GM18861 (cell line): ENCODE measurements at regions not wholly inside any gene's neighbourhood (a gene's known extent, or its start where the extent isn't known, plus 50 kb on each side); places are given as distances from the start of the nearest gene placed in this dataset.

ENCODE experiments used
- ATAC-seq: cut with Tn5 transposase; IDR thresholded peaks from one replicate; pipeline ENCODE4 v1.9.1; 2021; ENCODE audit not compliant: unreplicated experiment

DNA sequence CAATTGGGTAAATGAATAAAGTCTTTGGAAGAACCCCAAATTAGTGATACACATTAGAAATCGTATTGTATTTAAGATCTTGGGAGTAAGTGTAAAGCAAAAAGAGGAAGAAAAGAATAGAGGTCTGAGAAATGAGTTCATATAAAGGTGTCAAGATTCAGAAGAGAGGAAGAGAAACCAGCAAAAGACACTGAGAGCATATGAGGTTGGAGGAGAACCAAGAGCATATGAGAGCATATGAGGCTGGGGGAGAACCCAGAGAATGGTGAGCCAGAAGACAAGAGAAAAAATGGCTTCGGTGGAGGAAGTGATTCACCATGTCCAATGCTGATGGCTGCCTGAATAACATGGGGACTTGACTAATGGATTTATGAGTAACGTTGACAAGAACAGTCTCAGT, 620.1 kb upstream of the GCFC2 start:
- ATAC-seq: no peak

DNA sequence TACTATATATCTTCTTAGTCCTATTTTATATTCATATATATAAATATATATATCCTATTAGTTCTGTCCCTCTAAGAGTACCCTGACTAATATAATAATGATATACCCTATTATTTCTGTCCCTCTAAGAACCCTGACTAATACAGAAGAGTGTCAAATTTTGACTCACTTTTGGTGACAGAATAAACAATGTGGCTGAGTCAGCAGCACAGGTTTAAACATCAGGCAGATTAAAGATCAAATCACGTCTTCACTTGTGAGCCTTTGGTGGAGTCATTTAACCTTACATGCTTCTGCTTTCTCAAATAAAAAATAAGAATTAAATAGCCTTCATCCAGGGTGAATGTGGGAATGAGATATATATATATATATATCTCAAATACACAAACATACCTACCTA, 615.9 kb upstream of the GCFC2 start:
- no peak for ATAC-seq

DNA sequence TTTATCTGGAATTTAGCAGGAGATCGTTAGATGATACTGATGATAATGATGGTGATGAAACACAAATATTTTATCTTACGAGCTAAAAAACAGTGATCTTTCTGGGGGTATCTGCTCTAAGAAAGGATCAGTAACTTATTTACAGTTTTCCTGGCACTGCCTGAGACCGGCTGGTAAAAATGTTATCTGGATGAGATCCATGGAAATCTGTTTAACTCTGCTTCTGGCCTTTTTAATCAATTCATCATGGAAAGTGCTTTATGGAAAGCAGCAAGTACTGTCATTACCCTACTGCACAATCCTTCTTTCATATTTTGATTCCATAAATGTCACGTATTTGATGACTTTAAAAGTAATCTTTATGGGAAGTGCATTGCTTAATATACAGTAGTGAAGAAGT, 612.7 kb upstream of the GCFC2 start:
- no peak for ATAC-seq

DNA sequence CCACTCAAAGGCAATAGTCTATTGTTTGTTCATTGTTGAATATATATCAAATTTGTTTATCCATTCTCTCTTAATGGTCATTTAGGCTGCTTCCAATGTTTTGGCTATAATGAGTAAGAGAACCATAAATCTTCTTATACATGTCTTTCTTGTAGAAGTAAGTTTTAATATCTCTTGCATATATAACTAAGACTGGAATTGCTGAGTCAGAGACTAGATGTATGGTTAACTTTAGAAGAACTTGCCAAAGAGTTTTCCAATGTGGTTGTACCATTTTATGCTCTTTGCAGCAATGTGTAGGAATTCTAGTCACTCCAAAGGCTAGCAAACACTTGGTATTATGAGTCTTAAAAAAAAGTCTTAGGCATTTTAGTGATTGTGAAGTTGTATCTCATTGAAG, 610.0 kb upstream of the GCFC2 start:
- no peak for ATAC-seq

DNA sequence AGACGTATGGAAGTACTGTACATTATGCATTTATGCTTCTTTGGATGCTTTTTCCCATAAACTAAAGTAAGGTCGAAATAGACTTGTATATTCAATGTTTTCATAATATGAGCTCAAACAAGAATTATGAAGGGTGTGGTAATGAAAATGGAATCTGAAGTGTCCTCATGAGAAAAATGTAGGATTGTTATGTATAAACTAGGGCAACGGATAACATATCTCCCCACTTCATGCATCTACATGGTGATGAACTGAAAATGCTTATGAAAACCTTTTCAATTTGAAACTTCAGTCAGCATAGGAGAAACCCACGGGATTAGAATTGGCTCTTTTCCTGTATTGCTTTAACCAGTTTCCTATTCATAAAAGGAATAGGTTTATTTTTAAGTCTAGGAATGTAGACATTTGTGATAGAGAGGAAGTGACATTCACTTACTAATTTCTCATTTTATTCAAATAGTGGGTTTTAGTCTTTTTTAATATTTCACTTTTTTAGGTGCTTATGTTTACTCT, 608.2 kb upstream of the GCFC2 start:
- ATAC-seq: no peak

DNA sequence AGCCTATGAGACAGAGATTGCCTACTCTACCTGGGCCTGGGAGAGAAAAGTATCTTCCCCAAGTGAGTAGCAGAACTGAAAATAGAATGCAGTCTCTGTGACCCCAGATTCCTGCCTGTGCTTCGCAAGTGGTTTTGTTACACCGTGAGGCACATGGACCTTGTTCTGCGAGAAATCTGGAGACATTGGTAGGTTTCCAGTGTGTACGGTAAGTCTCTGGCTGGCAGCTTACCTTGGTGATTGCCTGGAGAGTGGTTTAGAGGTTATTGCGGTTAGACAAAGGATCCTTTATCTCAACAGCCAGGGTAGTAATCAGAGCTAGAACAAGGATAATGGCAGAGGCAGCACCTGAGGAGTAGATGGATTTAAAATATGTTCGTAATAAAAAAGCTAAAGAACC, 606.0 kb upstream of the GCFC2 start:
- no peak for ATAC-seq

DNA sequence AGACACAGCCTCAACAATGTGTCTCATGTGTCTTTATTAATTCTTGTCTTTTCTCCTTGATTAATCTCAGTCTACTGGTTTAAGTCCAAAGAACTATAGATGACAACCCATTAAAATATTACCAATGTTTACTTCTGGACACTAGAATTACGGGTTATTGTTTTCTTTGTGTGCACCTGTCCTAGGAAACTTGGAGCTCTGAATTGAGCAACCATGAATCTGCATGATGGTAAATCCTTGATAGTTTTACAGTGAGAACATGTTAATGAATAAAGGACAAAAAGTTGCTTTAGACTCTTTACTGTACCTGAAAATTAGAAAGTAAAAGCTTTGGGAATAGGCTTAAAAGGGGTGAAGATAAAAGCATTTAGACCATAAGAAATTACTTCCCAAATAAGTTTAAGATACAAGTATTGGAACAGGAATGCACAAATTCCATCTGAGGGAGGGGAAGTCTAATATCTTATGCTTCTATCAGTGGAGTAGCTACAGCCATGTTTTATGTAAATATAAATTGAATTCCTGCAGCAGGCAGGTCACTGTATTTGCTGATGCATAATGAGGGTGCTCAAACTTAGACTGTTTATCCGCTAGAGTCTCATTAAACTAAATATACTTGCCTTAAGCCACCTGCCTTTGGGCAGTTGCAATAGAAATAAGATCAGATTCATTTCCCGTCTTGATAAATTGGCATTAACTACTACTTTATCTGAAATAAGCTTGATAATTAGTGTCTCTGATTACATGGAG, 603.7 kb upstream of the GCFC2 start:
- no peak for ATAC-seq

DNA sequence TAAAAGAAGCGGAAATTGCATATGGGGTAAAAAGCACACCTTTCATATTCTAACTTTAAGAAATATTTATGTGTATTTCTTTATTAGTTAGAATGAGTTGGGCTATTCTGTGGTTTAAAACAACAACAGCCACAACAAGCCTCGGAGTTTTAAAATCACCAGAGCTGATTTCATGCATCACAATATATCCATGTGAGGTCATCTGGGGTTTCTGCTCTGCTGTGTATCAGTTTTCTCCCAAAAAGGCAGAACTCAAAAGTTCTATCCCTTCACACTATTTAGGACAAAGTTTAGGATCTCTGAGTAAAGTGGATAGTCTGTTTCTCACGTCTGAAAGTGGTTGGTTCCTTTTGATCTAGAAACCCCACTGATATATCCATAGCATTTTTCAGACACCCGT, 601.5 kb upstream of the GCFC2 start:
- no peak for ATAC-seq

DNA sequence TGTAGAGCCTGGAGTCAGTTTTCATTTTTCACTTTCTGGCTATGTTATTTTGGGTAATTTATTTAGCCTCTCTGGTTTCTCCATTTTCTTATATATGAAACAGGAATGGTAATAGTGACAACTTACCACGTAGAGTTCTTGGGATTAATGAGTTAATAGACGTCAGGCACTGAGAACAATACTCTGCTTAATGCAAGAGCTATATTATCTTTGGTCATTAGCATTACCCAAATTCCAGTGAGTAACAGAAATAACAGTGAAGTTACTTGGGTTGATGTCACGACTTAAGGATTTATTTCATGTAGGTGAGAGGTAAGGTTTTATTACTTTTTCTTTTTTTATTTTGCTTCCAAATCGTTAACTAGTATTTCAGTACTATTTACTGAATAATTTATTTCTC, 601.0 kb upstream of the GCFC2 start:
- no peak for ATAC-seq

DNA sequence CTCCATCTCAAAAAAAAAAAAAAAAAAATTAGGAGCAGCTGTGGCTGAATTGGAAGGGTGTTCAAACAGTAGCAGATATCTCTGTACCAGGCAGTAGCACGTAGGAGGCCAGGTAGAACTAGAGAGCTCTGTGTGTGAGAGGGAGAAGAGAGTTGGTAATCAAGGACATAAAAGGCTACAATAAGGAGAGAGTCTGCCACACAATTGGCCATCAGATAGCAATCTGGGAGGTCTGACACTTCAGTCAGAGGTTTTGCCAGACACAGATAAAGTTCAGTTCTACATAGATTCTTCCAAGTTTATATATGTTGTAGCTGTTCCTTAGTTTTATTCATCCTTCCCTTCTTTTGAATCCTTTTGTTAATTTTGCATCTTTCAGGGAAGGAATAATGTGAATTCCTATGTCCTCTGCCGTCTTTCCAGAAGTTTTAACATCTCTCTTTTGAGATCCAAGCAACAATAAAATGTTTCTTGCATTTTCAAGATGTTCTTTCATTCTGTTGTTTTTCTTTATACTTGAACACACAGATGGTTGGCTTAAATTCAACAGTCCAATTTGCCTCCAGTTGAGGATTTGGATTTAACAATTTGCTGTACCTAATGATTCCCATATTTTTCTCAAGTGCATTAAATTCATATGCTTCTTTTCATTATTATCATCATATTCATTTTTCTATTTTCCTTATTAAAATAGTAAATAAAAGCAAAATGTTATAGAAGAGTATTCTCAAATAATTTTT, 600.3 kb upstream of the GCFC2 start:
- no peak for ATAC-seq

DNA sequence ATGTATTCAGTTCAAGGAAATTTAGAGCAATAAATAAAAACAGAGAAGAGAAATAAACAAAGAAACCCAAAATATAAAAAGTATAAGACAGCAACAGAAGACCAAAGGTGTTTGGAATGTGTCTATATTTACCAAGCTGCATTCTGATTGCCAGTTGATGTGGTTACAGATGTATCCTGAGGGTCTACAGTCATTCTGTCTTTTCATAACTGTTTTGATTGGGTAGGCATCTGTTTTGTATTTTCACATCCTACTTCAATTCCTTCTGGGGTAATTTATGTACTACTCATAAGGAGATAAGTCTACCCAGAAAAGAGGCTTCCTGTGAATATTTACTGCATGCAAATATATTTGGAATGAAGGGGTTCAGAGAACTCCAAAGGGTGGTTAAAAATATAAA, 596.8 kb upstream of the GCFC2 start:
- no peak for ATAC-seq

DNA sequence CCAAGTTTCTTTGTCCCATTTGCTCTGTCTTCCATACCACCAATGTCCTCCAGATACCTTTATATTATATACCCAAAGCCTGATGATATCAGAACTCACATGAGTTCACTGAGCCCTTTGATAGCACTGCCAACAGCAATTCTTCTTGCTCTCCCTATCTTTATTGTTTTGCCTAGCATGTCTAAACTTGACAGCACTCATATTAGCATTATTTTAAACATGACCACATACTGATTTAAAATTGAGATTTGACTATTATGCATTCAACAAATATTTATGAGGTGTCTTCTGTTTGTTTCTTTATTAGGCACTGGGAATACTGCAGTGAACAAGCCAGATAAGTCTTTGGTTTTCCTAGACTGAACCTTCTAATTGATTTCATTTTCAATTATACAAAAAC, 587.3 kb upstream of the GCFC2 start:
- ATAC-seq: no peak

DNA sequence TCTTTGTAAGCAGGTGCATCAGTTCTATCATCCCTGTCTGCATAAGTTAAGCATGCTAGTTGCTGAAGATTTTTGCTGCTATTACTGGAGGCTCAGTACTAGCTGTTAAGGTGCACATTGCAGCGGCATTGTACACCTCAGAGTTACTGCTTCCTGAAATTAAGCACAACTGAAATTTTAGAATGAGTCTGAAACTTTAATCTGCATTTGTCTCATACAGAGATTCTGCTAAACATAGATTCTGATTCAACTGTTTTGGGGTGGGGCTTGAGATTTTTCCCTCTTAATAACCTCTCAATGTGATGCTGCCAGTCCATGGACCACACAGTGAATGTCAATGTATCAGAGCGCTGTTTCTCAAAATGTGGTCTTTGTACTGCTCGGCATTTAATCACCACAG, 585.7 kb upstream of the GCFC2 start:
- ATAC-seq: no peak

DNA sequence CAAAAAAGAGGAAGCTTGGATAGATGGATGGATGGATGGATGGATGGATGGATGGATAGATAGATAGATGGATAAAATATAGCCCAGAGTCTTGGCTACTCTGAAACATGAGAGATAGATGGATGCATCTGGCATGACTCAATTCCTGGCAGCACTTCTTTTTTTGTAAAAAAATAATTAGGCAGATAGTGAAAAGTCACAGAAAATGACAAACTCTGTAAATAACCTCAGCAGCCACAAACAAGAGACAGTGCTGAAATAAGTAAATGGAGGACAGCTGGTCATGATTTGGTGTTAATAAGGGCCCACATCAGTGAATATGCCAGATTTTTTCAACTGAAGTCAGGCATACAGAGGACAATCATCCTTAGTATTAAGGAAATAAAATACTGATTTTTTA, 585.0 kb upstream of the GCFC2 start:
- no peak for ATAC-seq

DNA sequence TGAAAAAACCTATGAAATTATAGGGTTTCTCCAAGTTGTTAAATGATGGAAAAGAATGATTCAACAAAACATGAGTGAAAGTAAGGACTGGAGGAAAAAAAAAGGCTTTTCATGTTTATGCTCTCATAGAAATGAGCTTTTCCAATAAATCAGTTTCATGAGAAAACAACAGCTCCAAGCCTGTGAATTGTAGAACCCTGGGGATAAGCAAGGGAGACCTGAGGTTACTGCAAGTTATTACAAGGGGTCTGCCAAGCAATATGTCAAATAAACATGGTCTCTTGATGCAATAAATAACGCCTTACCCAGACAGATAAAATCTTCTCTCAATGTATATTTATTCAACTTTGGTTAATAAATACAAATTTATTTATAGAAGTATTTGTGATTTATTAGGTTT, 577.9 kb upstream of the GCFC2 start:
- no peak for ATAC-seq

DNA sequence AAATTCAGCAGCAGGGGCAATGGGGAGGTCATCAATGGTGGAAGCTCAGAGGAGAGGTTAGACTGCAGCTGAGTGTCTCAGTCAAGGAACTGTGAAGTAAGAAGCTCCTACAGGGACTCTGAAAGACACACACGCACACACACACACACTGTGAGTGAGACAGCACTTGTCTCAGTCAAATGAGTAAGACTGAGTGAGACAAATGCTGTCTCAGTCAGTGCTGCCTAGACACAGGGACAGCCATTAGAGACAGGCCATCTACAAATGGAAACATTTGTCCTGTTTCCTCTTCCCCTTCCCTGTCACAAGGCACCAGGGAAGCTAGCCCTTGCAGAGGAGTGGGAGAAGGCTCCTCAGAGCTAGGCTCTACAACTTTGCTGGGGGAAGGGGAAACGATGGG, 577.4 kb upstream of the GCFC2 start:
- no peak for ATAC-seq

DNA sequence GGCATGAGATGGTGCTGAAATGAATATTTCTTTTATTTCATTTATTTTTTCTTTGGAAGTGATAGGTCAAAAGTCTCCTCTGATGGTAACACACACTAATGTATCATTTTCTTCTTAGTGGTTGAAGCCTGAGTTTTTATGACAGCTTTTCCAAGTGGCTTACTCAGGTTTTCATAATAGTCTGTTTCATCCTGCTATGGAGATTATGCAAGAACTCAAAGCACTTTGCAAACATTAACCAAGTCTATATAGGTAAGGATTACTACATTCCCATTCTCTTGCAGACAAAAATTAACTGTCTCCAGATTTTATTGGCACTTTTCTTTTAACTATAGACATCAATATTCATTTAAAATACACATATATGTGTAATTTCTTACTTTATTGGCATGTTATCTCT, 572.6 kb upstream of the GCFC2 start:
- no peak for ATAC-seq

DNA sequence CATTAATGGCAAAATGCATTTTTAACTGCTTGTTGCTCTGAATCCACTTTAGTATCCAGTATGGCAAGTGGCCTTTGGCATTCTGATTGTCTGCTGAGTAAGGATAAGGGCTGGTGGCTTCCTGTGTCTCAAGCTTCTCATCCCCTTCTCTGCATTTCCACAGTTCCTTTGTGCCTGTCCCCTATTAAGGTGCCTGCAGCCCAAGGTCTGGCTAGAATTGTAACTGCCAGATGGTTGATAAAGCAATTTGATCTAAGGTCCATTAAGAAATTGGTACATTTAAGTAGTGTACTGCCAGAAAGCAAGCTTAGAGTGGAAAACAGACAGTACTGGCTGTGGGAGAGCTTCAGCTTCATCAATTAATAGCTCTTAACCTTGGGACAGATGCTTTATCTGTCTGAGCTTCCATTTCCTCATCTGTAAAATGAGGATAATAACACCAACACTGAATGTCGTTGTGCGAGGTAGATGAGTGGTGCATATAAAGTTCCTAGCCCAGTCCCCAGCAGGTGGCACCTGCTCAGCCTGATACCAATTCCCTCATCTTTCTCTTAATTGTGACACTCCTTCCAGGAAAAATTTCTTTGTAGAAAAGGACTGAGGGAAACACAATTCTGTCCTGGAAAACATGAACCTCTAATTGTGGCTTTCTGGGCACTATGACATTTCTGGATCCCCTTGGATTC, 570.6 kb upstream of the GCFC2 start:
- ATAC-seq: no peak

DNA sequence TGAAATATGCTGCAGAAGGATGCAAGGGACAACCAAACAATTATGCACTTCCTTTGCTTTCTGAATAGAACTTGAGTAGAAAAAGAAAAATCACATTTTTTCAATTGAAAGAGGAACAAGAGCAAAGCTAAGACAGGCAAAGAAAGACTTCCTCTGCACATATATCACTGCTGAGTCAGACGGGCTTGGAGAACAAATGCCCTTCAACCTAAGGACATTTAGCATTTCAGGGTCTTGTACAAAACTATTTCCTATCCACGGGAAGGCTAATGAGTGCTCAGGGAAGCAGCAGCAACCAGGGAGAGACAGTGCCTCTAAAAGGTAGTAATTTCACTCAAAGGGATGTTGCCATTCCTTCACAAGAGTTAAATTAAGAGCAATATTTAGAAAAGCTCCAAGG, 570.0 kb upstream of the GCFC2 start:
- no peak for ATAC-seq

DNA sequence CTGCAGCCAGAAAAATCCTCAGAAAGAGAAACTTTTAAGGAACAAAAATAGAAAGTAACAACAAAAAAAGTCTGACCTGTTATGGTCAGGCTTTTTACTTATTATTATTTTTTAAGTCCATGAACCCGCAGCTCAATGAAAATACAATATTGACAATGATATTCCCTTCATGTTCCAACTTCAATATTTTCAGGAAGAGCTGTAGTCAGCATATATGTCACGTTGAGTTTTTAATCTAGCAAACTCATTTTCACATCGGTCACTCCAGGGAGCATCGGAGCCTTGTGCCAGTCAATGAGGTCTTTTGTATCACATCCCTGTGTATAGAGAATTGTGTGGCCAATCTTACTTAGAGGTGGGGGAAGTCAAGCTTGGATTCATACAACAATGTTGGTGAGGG, 568.4 kb upstream of the GCFC2 start:
- no peak for ATAC-seq

DNA sequence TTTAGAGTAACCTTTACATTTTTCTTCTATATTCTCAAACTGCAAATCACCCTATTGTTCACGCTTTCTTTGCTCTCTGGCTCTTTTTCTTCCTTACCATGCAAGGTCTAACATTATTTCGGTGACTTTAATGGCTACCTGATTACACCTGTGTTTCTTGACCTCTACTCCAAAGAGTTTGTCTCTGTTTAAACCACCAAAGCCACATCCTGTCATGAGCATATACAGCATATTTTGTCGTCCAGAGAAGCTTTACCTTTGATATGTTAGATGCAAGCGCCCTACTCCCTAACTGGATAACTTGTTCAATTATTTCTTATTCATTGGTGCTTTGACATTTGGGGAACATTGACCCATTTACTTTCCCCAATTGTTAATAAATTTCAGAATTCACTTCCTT, 565.1 kb upstream of the GCFC2 start:
- ATAC-seq: no peak

DNA sequence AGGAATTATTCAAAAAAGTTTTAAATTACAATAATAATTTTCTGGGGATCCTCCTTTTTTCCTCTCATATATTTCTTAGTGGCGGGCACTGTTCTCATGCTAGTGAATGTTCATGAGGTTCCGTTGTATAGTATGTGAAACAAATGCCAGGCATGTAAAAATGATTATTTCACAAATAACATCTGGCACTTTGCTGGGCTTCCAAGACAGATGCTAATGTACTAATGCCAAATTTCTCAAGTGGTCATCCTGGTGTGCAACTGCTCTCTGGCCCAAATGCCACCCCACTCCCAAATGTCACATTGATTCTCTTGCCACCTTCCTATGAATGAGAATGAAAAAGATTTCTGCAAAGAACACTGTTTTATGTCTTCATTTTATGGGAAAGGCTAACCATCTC, 564.0 kb upstream of the GCFC2 start:
- ATAC-seq: no peak
